NB4 (cell line): ENCODE measurements at regions not wholly inside any gene's neighbourhood (a gene's known extent, or its start where the extent isn't known, plus 50 kb on each side); places are given as distances from the start of the nearest gene placed in this dataset.

ENCODE experiments used
- DNase-seq: peaks from one replicate; pipeline ENCODE4 v3.0.0; 2010; ENCODE audit warnings: low read depth
- H3K4me3 ChIP-seq: one replicate; pipeline ENCODE4 v1.5.1; 2011; ENCODE audit warnings: mild to moderate bottlenecking, low read depth, low read length, moderate library complexity
- MYC ChIP-seq: IDR thresholded peaks from 2 replicates; pipeline ENCODE4 v1.6.1; 2011; ENCODE audit warnings: low read depth, low read length
- POLR2A ChIP-seq: IDR thresholded peaks from 2 replicates; pipeline ENCODE4 v1.6.1; 2011; ENCODE audit warnings: mild to moderate bottlenecking; ENCODE audit not compliant: insufficient read length; ENCODE audit errors: extremely low read depth
- TF ChIP-seq, protein P1 (sequence below): IDR thresholded peaks from 2 replicates; pipeline ENCODE4 v1.6.1; 2011; ENCODE audit warnings: low read depth, low read length
- TF ChIP-seq, protein P2 (sequence below): IDR thresholded peaks from one replicate; pipeline ENCODE4 v1.5.1; 2012; ENCODE audit warnings: low read depth, low read length

DNA sequence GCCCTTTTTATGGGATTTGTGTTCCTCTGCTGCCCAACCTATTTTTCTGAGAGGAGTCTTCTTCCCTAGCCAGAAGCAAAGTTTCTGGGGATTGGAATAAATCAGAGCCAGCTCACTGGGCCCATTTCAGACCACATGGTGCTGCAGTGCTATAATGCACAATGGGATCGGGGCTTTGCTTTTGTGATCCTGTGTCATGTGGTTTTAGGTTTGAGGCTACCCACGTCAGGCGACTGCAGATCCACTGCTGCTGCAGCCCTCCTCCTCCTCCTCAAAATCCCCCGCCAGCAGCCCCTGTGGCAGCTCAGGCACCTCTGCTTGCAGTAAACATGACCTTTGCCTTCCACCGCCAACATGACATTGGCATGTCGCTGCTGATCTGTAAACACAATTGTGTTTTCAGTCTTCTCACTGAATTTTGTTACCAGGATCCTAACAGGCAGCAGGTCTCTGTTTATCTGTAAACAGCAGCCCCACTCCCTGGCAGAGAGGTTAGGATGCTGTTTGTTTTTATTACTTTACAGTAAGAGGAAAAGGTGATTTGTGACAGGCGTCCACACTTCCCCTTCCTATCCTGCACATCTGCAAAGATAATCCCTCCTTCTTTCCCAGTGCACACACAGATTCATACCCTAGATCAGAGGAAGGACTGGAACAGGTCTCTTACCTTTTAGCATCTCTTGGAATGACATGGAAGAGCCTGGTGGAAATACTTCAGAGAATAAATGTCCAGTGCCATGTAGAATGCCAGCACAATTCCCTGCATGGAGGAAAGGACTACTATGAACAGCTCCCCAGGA is 130.8 kb downstream of the FOXI3 start:
- TF ChIP-seq, protein P1, sequence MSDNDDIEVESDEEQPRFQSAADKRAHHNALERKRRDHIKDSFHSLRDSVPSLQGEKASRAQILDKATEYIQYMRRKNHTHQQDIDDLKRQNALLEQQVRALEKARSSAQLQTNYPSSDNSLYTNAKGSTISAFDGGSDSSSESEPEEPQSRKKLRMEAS, result no peak
- TF ChIP-seq, protein P2, sequence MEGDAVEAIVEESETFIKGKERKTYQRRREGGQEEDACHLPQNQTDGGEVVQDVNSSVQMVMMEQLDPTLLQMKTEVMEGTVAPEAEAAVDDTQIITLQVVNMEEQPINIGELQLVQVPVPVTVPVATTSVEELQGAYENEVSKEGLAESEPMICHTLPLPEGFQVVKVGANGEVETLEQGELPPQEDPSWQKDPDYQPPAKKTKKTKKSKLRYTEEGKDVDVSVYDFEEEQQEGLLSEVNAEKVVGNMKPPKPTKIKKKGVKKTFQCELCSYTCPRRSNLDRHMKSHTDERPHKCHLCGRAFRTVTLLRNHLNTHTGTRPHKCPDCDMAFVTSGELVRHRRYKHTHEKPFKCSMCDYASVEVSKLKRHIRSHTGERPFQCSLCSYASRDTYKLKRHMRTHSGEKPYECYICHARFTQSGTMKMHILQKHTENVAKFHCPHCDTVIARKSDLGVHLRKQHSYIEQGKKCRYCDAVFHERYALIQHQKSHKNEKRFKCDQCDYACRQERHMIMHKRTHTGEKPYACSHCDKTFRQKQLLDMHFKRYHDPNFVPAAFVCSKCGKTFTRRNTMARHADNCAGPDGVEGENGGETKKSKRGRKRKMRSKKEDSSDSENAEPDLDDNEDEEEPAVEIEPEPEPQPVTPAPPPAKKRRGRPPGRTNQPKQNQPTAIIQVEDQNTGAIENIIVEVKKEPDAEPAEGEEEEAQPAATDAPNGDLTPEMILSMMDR, result no peak
- TF ChIP-seq MYC (no peak), POLR2A (no peak)
- DNase-seq, result no peak
- no peak overlapping the region for H3K4me3 ChIP-seq

DNA sequence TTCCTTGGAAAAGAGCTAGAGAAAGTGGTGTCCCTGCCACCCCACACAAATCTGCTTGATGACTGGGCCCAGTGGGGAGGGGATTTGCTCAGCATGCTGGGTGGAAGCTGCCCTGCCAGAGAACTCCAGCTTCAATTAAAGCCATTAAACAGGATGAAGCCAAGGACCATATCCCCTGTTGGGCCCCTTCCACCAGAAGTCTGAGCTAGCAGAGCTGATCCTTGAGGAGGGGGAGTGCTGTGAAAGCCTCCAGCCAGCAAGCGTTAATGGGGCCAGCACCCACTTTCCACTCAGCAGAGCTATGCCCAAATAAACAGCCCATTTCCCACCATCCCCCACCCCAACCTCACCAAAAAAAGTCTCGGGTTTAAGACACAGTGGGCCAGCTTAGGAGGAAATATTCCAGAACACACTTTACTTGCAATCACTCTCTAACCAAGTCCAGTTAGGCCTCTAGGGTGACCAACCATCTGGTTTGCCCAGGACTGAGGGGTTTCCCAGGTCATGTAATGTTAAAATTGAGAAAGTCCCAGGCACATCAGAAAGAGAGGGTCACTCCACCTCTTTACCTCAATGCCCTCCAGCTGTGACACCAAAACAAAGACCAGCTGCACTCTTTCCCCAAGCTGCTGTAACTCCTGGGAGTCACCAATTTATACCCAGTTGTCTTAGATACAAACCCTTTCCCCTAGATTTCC is 132.3 kb downstream of the FOXI3 start:
- no peak for DNase-seq
- H3K4me3 ChIP-seq, result no peak overlapping the region

DNA sequence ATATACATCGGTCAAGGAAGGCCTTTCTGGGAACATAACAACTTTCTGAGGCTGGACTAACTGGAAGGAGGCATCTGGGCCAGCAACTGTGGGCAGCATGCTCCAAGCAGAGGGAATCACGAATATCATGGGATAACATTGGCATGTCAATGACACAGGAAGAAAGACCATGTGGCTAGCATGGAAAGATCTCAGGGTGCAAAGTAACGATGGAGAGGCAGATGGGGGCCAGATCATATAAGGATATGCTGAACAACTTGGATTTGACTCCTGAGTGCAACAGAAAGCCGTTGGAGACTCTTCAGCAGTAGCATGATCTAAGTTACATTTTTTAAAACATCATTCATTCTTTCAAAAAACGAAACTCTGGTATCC is 133.6 kb downstream of the FOXI3 start:
- no peak for DNase-seq
- no peak overlapping the region for H3K4me3 ChIP-seq
- TF ChIP-seq, protein P2, result no peak
- TF ChIP-seq MYC (no peak), POLR2A (no peak)
- TF ChIP-seq, protein P1, result no peak

More for the DNA sequence above, 132.3 kb downstream of the FOXI3 start:
- TF ChIP-seq MYC (no peak), POLR2A (no peak)
- TF ChIP-seq, protein P2, result no peak
- TF ChIP-seq, protein P1, result no peak

DNA sequence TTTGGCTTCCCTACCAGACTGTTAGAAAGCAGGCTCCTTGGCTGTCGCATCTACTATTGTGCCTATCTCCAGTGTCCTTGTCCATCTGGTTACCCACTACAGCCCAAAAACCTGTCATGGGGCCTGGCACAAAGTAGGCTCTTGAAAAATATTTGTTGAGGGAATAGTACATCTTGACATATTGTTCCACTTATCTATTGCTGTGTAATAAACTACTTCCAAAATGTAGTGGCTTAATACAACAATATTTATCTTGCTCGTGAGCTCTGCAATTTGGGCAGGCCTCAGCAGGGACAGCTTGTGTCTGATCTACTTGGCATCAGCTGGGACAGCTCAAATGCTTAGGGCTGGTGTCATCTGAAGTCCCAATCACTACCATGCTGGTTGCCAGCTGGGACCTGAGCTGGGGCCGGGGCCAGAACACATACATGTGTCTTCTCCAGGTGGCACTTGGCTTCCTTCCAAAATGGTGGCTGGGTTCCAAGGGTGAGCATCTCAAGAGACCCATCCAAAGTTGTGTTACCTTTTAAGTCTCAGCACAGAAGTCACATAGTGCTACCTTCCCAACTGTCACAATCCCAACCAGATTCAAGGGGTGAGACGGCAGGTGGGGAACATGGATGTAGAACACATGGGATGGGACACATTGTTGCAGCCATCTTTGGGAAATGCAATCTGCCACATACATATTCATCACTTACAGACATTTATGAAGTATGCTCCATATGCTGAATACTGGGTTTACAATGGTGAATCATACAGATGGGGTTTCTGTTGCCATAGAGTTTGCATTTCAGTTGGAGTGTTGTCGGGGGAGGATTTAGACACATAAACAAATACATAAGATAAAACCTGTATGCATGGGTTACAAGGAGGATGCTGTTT is 134.2 kb downstream of the FOXI3 start:
- no peak for DNase-seq
- TF ChIP-seq, protein P2, result no peak
- TF ChIP-seq, protein P1, result no peak
- TF ChIP-seq MYC (no peak), POLR2A (no peak)
- no peak overlapping the region for H3K4me3 ChIP-seq

DNA sequence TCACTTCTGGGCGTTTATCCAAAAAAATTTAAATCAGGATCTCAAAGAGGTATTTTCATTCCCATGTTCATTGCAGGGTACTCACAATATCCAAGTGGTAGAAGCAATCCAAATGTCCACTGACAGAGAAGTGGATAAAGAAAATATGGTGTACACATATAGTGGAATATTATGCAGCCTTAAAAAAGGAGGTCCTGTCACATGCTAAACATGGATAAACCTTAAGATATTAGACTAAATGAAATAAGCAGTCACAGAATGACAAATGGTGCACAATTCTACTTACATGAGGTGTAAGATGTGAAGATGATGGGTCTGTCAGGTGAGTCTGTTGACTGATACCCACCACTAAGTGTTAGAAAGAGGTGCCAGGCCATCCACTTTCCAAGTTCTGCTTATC is 140.6 kb downstream of the THNSL2 start:
- no peak overlapping the region for H3K4me3 ChIP-seq
- TF ChIP-seq, protein P2, result no peak
- TF ChIP-seq MYC, result no peak
- TF ChIP-seq POLR2A, result no peak
- TF ChIP-seq, protein P1, result no peak
- DNase-seq, result no peak
